Progenitor cell of endocrine pancreas (in vitro differentiated cells): ENCODE measurements at regions not wholly inside any gene's neighbourhood (a gene's known extent, or its start where the extent isn't known, plus 50 kb on each side); places are given as distances from the start of the nearest gene placed in this dataset.
"Not testable (repeated sequence)": the region's sequence is repeated elsewhere in the genome, so short reads cannot be mapped to it uniquely, and the experiment has no call there.

Source experiments
- DNase-seq: peaks from one replicate; pipeline ENCODE4 v3.0.0; 2021; ENCODE audit warnings: low spot score; ENCODE audit not compliant: unreplicated experiment
- H3K27ac Mint-ChIP-seq: 2 replicates; pipeline ENCODE4 v1.8.0; 2021; ENCODE audit warnings: mild to moderate bottlenecking, moderate library complexity, mixed read lengths
- H3K27me3 Mint-ChIP-seq: 2 replicates; pipeline ENCODE4 v1.8.0; 2021; ENCODE audit warnings: mixed read lengths
- H3K36me3 Mint-ChIP-seq: 2 replicates; pipeline ENCODE4 v1.8.0; 2022; ENCODE audit warnings: mixed read lengths; ENCODE audit not compliant: insufficient read depth
- H3K4me1 Mint-ChIP-seq: 2 replicates; pipeline ENCODE4 v1.8.0; 2021; ENCODE audit warnings: low read depth, mixed read lengths
- H3K4me3 Mint-ChIP-seq: 2 replicates; pipeline ENCODE4 v1.8.0; 2021; ENCODE audit warnings: low read depth, mild to moderate bottlenecking, moderate library complexity, mixed read lengths
- H3K9me3 Mint-ChIP-seq: 2 replicates; pipeline ENCODE4 v1.8.0; 2021; ENCODE audit warnings: low read depth, mixed read lengths
- TF ChIP-seq, protein P1 (sequence below): fragments of 200-600 bp; sonication (generic); IDR thresholded peaks from one replicate; pipeline ENCODE4 v1.5.0; 2021; ENCODE audit warnings: antibody characterized with exemption, mild to moderate bottlenecking; ENCODE audit not compliant: unreplicated experiment

DNA sequence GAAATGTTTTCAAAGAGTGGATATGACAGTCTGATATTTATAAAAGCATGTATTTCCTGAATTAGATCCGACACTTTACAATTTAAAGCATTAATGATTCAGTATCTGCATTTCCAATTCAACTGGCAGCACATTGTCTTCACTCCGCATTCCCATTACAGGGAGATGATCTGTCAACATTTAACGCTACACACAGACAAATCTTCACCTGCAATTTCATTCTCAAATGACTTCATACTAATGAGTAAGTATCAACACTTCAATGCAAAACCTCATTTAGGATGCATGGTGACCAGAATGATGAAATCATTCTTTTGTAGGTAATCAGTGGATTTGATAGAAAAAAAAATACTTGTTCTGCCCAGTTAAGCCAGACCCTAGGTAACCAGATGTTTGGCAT lies 749.6 kb downstream of the CENPC start:
- Mint-ChIP-seq H3K27ac (no peak overlapping the region), H3K4me1 (peaks cover 10% of the 10 kb centered on the region), H3K4me3 (no peak overlapping the region), H3K27me3 (no peaks in the 10 kb centered on the region), H3K9me3 (no peaks in the 10 kb centered on the region), H3K36me3 (no peaks in the 10 kb centered on the region)
- TF ChIP-seq, protein P1, sequence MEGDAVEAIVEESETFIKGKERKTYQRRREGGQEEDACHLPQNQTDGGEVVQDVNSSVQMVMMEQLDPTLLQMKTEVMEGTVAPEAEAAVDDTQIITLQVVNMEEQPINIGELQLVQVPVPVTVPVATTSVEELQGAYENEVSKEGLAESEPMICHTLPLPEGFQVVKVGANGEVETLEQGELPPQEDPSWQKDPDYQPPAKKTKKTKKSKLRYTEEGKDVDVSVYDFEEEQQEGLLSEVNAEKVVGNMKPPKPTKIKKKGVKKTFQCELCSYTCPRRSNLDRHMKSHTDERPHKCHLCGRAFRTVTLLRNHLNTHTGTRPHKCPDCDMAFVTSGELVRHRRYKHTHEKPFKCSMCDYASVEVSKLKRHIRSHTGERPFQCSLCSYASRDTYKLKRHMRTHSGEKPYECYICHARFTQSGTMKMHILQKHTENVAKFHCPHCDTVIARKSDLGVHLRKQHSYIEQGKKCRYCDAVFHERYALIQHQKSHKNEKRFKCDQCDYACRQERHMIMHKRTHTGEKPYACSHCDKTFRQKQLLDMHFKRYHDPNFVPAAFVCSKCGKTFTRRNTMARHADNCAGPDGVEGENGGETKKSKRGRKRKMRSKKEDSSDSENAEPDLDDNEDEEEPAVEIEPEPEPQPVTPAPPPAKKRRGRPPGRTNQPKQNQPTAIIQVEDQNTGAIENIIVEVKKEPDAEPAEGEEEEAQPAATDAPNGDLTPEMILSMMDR, result no peak
- DNase-seq, result no peak

GRCh38 chr4:66794390-66795034 lies 750.8 kb downstream of the CENPC start:
- H3K4me3 Mint-ChIP-seq, result no peak overlapping the region
- TF ChIP-seq, protein P1, result no peak
- peaks cover 10% of the 10 kb centered on the region for H3K4me1 Mint-ChIP-seq
- H3K27me3 Mint-ChIP-seq, result no peaks in the 10 kb centered on the region
- no peaks in the 10 kb centered on the region for H3K9me3 Mint-ChIP-seq
- H3K27ac Mint-ChIP-seq, result no peak overlapping the region
- DNase-seq, result no peak
- no peaks in the 10 kb centered on the region for H3K36me3 Mint-ChIP-seq

DNA sequence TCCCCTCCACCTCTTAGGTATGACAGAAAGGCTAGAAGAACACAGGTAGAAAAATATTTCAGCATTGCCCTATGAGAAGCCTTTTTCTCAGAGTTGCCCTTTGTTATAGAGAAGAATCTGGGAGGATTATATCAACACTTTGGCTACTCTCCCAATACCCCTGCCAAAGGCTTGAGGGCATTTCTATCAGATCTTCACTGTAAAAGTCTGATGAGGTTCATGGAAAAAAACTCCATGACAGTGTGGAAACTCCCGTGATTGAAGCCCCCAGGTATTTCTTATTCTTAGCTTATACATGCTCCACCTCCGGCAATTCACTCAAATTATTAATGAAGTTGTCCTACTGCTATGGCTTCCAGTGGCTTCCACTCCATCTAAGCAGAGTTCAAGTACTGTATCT lies 753.6 kb downstream of the CENPC start:
- Mint-ChIP-seq H3K36me3 (no peaks in the 10 kb centered on the region), H3K4me1 (peaks cover 5% of the 10 kb centered on the region), H3K27me3 (no peaks in the 10 kb centered on the region), H3K4me3 (no peak overlapping the region), H3K9me3 (no peaks in the 10 kb centered on the region), H3K27ac (no peak overlapping the region)
- DNase-seq, result no peak
- TF ChIP-seq, protein P1, result no peak

- TF ChIP-seq, protein P1, result no peak
- no peak for DNase-seq
- H3K4me1 Mint-ChIP-seq, result peaks cover 6% of the 10 kb centered on the region
- H3K9me3 Mint-ChIP-seq, result peaks cover 3% of the 10 kb centered on the region
- H3K27me3 Mint-ChIP-seq, result no peaks in the 10 kb centered on the region
- H3K36me3 Mint-ChIP-seq, result peaks cover 1% of the 10 kb centered on the region
- no peak overlapping the region for H3K4me3 Mint-ChIP-seq
- H3K27ac Mint-ChIP-seq, result peak overlapping the region; percentile 87
Observed at GRCh38 chr4:66785479-66785878, 759.8 kb downstream of the CENPC start.

- H3K4me3 Mint-ChIP-seq, DNase-seq, H3K27ac Mint-ChIP-seq, H3K27me3 Mint-ChIP-seq, H3K9me3 Mint-ChIP-seq, H3K36me3 Mint-ChIP-seq, H3K4me1 Mint-ChIP-seq: not testable (repeated sequence)
Observed at GRCh38 chr4:66782751-66783150, 762.6 kb downstream of the CENPC start.

DNA sequence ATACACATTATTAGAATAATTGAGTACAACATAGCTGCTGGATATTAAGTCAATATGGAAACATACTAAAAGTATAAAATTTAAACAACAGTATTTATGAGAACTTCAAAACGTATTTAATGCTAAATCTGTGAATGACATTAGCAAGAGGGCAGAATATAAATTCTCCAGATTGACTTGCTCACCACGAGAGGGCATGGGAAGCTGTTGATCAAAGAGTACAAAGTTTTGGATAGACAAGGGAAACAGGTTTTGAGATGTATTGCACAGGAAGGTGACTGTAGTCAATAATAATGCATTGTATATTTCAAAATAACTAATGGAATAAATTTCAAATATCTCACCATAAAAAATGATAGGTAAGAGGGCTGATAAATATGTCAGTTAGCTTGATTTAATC lies 768.2 kb downstream of the CENPC start:
- Mint-ChIP-seq H3K4me3 (no peak overlapping the region), H3K27me3 (no peaks in the 10 kb centered on the region), H3K9me3 (peaks cover 9% of the 10 kb centered on the region), H3K4me1 (no peaks in the 10 kb centered on the region), H3K27ac (no peak overlapping the region), H3K36me3 (peaks cover 1% of the 10 kb centered on the region)
- DNase-seq, result no peak
- TF ChIP-seq, protein P1, result no peak
